Keratinocyte (primary cell): ENCODE measurements at regions not wholly inside any gene's neighbourhood (a gene's known extent, or its start where the extent isn't known, plus 50 kb on each side); places are given as distances from the start of the nearest gene placed in this dataset.

Source experiments
- CTCF ChIP-seq, 3 experiments: IDR thresholded peaks in 1 of 3; conservative IDR thresholded peaks in 1 of 3; optimal IDR thresholded peaks in 1 of 3; 2 replicates in 2 of 3; 3 replicates in 1 of 3; pipeline versions ENCODE3 to v1.5.1; 2011; ENCODE audit warnings: low read length in 3 of 3, mild to moderate bottlenecking in 3 of 3, moderate library complexity in 2 of 3, control low read depth in 1 of 3, inconsistent platforms in 1 of 3; ENCODE audit not compliant: insufficient read depth in 2 of 3; ENCODE audit errors: extremely low read depth in 1 of 3
- EZH2 ChIP-seq: IDR thresholded peaks from one replicate; pipeline ENCODE4 v1.6.1; 2012; ENCODE audit warnings: inconsistent platforms, mild to moderate bottlenecking, low read length, moderate library complexity

- no peak for TF ChIP-seq EZH2
- no peak for TF ChIP-seq CTCF (optimal IDR thresholded peaks at IDR 0.05 in 1 of 3, IDR thresholded peaks at IDR 0.05 in 1 of 3, conservative IDR thresholded peaks at IDR 0.05 in 1 of 3; ENCODE audit: extremely low read depth in 1 of 3, insufficient read depth in 2 of 3, low read length in 3 of 3)
Observed at GRCh38 chr13:78152415-78152814, 233.8 kb upstream of the EDNRB start.
